ENCODE measurements at regions not wholly inside any gene's neighbourhood (a gene's known extent, or its start where the extent isn't known, plus 50 kb on each side); places are given as distances from the start of the nearest gene placed in this dataset.

GRCh38 chr10:128813574-128813973 is 653.5 kb upstream of the MGMT start:
- no peak overlapping the region for H3K9ac ChIP-seq (ENCODE audit: low read length)
- H3K27me3 ChIP-seq (ENCODE audit: control insufficient read depth in 1 of 2, insufficient read depth in 2 of 2, low read length in 2 of 2): no peaks in the 10 kb centered on the region
- no peaks in the 10 kb centered on the region for H3K9me3 ChIP-seq (ENCODE audit: low read length)
- no peaks in the 10 kb centered on the region for H3K36me3 ChIP-seq (ENCODE audit: insufficient read depth, low read length)
- no peak overlapping the region for H3K27ac ChIP-seq (ENCODE audit: low read depth, low read length)
- no peaks in the 10 kb centered on the region for H3K4me1 ChIP-seq (ENCODE audit: insufficient read depth, low read length)
- no peak overlapping the region for H3K4me3 ChIP-seq (ENCODE audit: low read depth in 1 of 2, low read length in 2 of 2)

- H3K4me1 ChIP-seq (ENCODE audit: insufficient read depth, low read length): no peaks in the 10 kb centered on the region
- no peak overlapping the region for H3K9ac ChIP-seq (ENCODE audit: low read length)
- no peaks in the 10 kb centered on the region for H3K27me3 ChIP-seq (ENCODE audit: control insufficient read depth in 1 of 2, insufficient read depth in 2 of 2, low read length in 2 of 2)
- H3K36me3 ChIP-seq (ENCODE audit: insufficient read depth, low read length): no peaks in the 10 kb centered on the region
- no peak overlapping the region for H3K4me3 ChIP-seq (ENCODE audit: low read depth in 1 of 2, low read length in 2 of 2)
- no peak overlapping the region for H3K27ac ChIP-seq (ENCODE audit: low read depth, low read length)
- H3K9me3 ChIP-seq (ENCODE audit: low read length): no peaks in the 10 kb centered on the region
These were observed 653.0 kb upstream of the MGMT start for GRCh38 chr10:128814024-128814423.

- Histone ChIP-seq H3K4me3 (ENCODE audit: low read depth in 1 of 2, low read length in 2 of 2) (no peak overlapping the region), H3K9me3 (ENCODE audit: low read length) (no peaks in the 10 kb centered on the region), H3K27me3 (ENCODE audit: control insufficient read depth in 1 of 2, insufficient read depth in 2 of 2, low read length in 2 of 2) (no peaks in the 10 kb centered on the region), H3K4me1 (ENCODE audit: insufficient read depth, low read length) (no peaks in the 10 kb centered on the region), H3K9ac (ENCODE audit: low read length) (no peak overlapping the region), H3K27ac (ENCODE audit: low read depth, low read length) (no peak overlapping the region), H3K36me3 (ENCODE audit: insufficient read depth, low read length) (no peaks in the 10 kb centered on the region)
These were observed 652.3 kb upstream of the MGMT start for GRCh38 chr10:128814782-128815181.

GRCh38 chr10:128816726-128817125 is 650.3 kb upstream of the MGMT start:
- Histone ChIP-seq H3K4me3 (ENCODE audit: low read depth in 1 of 2, low read length in 2 of 2) (no peak overlapping the region), H3K27me3 (ENCODE audit: control insufficient read depth in 1 of 2, insufficient read depth in 2 of 2, low read length in 2 of 2) (no peaks in the 10 kb centered on the region), H3K36me3 (ENCODE audit: insufficient read depth, low read length) (no peaks in the 10 kb centered on the region), H3K4me1 (ENCODE audit: insufficient read depth, low read length) (no peaks in the 10 kb centered on the region), H3K9ac (ENCODE audit: low read length) (no peak overlapping the region), H3K27ac (ENCODE audit: low read depth, low read length) (no peak overlapping the region), H3K9me3 (ENCODE audit: low read length) (no peaks in the 10 kb centered on the region)

- Histone ChIP-seq H3K9me3 (ENCODE audit: low read length) (no peaks in the 10 kb centered on the region), H3K27ac (ENCODE audit: low read depth, low read length) (no peak overlapping the region), H3K9ac (ENCODE audit: low read length) (no peak overlapping the region), H3K4me3 (ENCODE audit: low read depth in 1 of 2, low read length in 2 of 2) (no peak overlapping the region), H3K4me1 (ENCODE audit: insufficient read depth, low read length) (no peaks in the 10 kb centered on the region), H3K36me3 (ENCODE audit: insufficient read depth, low read length) (no peaks in the 10 kb centered on the region), H3K27me3 (ENCODE audit: control insufficient read depth in 1 of 2, insufficient read depth in 2 of 2, low read length in 2 of 2) (no peaks in the 10 kb centered on the region)
These were observed 649.4 kb upstream of the MGMT start for GRCh38 chr10:128817636-128818035.

GRCh38 chr10:128820663-128821062 is 646.4 kb upstream of the MGMT start:
- Histone ChIP-seq H3K9ac (ENCODE audit: low read length) (no peak overlapping the region), H3K4me3 (ENCODE audit: low read depth in 1 of 2, low read length in 2 of 2) (no peak overlapping the region), H3K4me1 (ENCODE audit: insufficient read depth, low read length) (no peaks in the 10 kb centered on the region), H3K27me3 (ENCODE audit: control insufficient read depth in 1 of 2, insufficient read depth in 2 of 2, low read length in 2 of 2) (no peaks in the 10 kb centered on the region), H3K9me3 (ENCODE audit: low read length) (no peaks in the 10 kb centered on the region), H3K36me3 (ENCODE audit: insufficient read depth, low read length) (no peaks in the 10 kb centered on the region), H3K27ac (ENCODE audit: low read depth, low read length) (no peak overlapping the region)

- no peak overlapping the region for H3K4me3 ChIP-seq (ENCODE audit: low read depth in 1 of 2, low read length in 2 of 2)
- H3K9ac ChIP-seq (ENCODE audit: low read length): no peak overlapping the region
- no peaks in the 10 kb centered on the region for H3K9me3 ChIP-seq (ENCODE audit: low read length)
- no peaks in the 10 kb centered on the region for H3K4me1 ChIP-seq (ENCODE audit: insufficient read depth, low read length)
- no peaks in the 10 kb centered on the region for H3K36me3 ChIP-seq (ENCODE audit: insufficient read depth, low read length)
- no peak overlapping the region for H3K27ac ChIP-seq (ENCODE audit: low read depth, low read length)
- no peaks in the 10 kb centered on the region for H3K27me3 ChIP-seq (ENCODE audit: control insufficient read depth in 1 of 2, insufficient read depth in 2 of 2, low read length in 2 of 2)
These were observed 643.8 kb upstream of the MGMT start for GRCh38 chr10:128823201-128823600.

- Histone ChIP-seq H3K9me3 (ENCODE audit: low read length) (no peaks in the 10 kb centered on the region), H3K36me3 (ENCODE audit: insufficient read depth, low read length) (no peaks in the 10 kb centered on the region), H3K4me3 (ENCODE audit: low read depth in 1 of 2, low read length in 2 of 2) (no peak overlapping the region), H3K27me3 (ENCODE audit: control insufficient read depth in 1 of 2, insufficient read depth in 2 of 2, low read length in 2 of 2) (no peaks in the 10 kb centered on the region), H3K4me1 (ENCODE audit: insufficient read depth, low read length) (no peaks in the 10 kb centered on the region), H3K27ac (ENCODE audit: low read depth, low read length) (no peak overlapping the region), H3K9ac (ENCODE audit: low read length) (no peak overlapping the region)
These were observed 641.4 kb upstream of the MGMT start for GRCh38 chr10:128825626-128826025.

GRCh38 chr10:128833671-128834070 is 633.4 kb upstream of the MGMT start:
- no peaks in the 10 kb centered on the region for H3K27me3 ChIP-seq (ENCODE audit: control insufficient read depth in 1 of 2, insufficient read depth in 2 of 2, low read length in 2 of 2)
- no peak overlapping the region for H3K4me3 ChIP-seq (ENCODE audit: low read depth in 1 of 2, low read length in 2 of 2)
- H3K36me3 ChIP-seq (ENCODE audit: insufficient read depth, low read length): no peaks in the 10 kb centered on the region
- no peak overlapping the region for H3K27ac ChIP-seq (ENCODE audit: low read depth, low read length)
- H3K9ac ChIP-seq (ENCODE audit: low read length): no peak overlapping the region
- no peaks in the 10 kb centered on the region for H3K4me1 ChIP-seq (ENCODE audit: insufficient read depth, low read length)
- no peaks in the 10 kb centered on the region for H3K9me3 ChIP-seq (ENCODE audit: low read length)

- Histone ChIP-seq H3K27me3 (ENCODE audit: control insufficient read depth in 1 of 2, insufficient read depth in 2 of 2, low read length in 2 of 2) (no peaks in the 10 kb centered on the region), H3K27ac (ENCODE audit: low read depth, low read length) (no peak overlapping the region), H3K36me3 (ENCODE audit: insufficient read depth, low read length) (no peaks in the 10 kb centered on the region), H3K9me3 (ENCODE audit: low read length) (no peaks in the 10 kb centered on the region), H3K9ac (ENCODE audit: low read length) (no peak overlapping the region), H3K4me3 (ENCODE audit: low read depth in 1 of 2, low read length in 2 of 2) (no peak overlapping the region), H3K4me1 (ENCODE audit: insufficient read depth, low read length) (no peaks in the 10 kb centered on the region)
These were observed 631.7 kb upstream of the MGMT start for GRCh38 chr10:128835361-128835760.

- Histone ChIP-seq H3K27me3 (ENCODE audit: control insufficient read depth in 1 of 2, insufficient read depth in 2 of 2, low read length in 2 of 2) (no peaks in the 10 kb centered on the region), H3K4me1 (ENCODE audit: insufficient read depth, low read length) (no peaks in the 10 kb centered on the region), H3K4me3 (ENCODE audit: low read depth in 1 of 2, low read length in 2 of 2) (no peak overlapping the region), H3K9me3 (ENCODE audit: low read length) (no peaks in the 10 kb centered on the region), H3K9ac (ENCODE audit: low read length) (no peak overlapping the region), H3K36me3 (ENCODE audit: insufficient read depth, low read length) (no peaks in the 10 kb centered on the region), H3K27ac (ENCODE audit: low read depth, low read length) (no peak overlapping the region)
These were observed 629.6 kb upstream of the MGMT start for GRCh38 chr10:128837478-128837877.

- Histone ChIP-seq H3K4me1 (ENCODE audit: insufficient read depth, low read length) (no peaks in the 10 kb centered on the region), H3K4me3 (ENCODE audit: low read depth in 1 of 2, low read length in 2 of 2) (no peak overlapping the region), H3K9me3 (ENCODE audit: low read length) (no peaks in the 10 kb centered on the region), H3K27me3 (ENCODE audit: control insufficient read depth in 1 of 2, insufficient read depth in 2 of 2, low read length in 2 of 2) (no peaks in the 10 kb centered on the region), H3K27ac (ENCODE audit: low read depth, low read length) (no peak overlapping the region), H3K9ac (ENCODE audit: low read length) (no peak overlapping the region), H3K36me3 (ENCODE audit: insufficient read depth, low read length) (no peaks in the 10 kb centered on the region)
These were observed 627.9 kb upstream of the MGMT start for GRCh38 chr10:128839134-128839533.

Measured in muscle layer of colon (tissue), 2 donors.